ENCODE measurements at regions not wholly inside any gene's neighbourhood (a gene's known extent, or its start where the extent isn't known, plus 50 kb on each side); places are given as distances from the start of the nearest gene placed in this dataset.

- Histone ChIP-seq H3K4me3 (ENCODE audit: low read length) (no peak overlapping the region), H3K4me1 (ENCODE audit: insufficient read depth, low read length) (no peaks in the 10 kb centered on the region), H3K27ac (ENCODE audit: low read depth, low read length) (no peak overlapping the region), H3K36me3 (ENCODE audit: insufficient read depth, low read length) (no peaks in the 10 kb centered on the region), H3K9ac (ENCODE audit: low read depth, low read length) (no peak overlapping the region), H3K9me3 (ENCODE audit: insufficient read depth, low read depth, low read length) (0 out of 2 replicates have a peak, but pooled peaks cover 4% of the 10 kb centered on the region), H3K27me3 (ENCODE audit: insufficient read depth, low read length) (no peaks in the 10 kb centered on the region)
- WGBS, result 94% methylated on average over 9 of the region's 9 CpGs
Observed at GRCh38 chr2:217722883-217723472, 279.8 kb downstream of the TNS1 start.

- Histone ChIP-seq H3K4me3 (ENCODE audit: low read length) (no peak overlapping the region), H3K27me3 (ENCODE audit: insufficient read depth, low read length) (no peaks in the 10 kb centered on the region), H3K36me3 (ENCODE audit: insufficient read depth, low read length) (no peaks in the 10 kb centered on the region), H3K9me3 (ENCODE audit: insufficient read depth, low read depth, low read length) (0 out of 2 replicates have a peak, but pooled peaks cover 4% of the 10 kb centered on the region), H3K9ac (ENCODE audit: low read depth, low read length) (no peak overlapping the region), H3K4me1 (ENCODE audit: insufficient read depth, low read length) (no peaks in the 10 kb centered on the region), H3K27ac (ENCODE audit: low read depth, low read length) (no peak overlapping the region)
- WGBS, result 94% methylated on average over 10 of the region's 10 CpGs
Observed at GRCh38 chr2:217717646-217718045, 285.1 kb downstream of the TNS1 start.

GRCh38 chr2:217715484-217715883, 287.3 kb downstream of the TNS1 start:
- no peaks in the 10 kb centered on the region for H3K4me1 ChIP-seq (ENCODE audit: insufficient read depth, low read length)
- no peaks in the 10 kb centered on the region for H3K9me3 ChIP-seq (ENCODE audit: insufficient read depth, low read depth, low read length)
- H3K36me3 ChIP-seq (ENCODE audit: insufficient read depth, low read length), result no peaks in the 10 kb centered on the region
- 81% methylated on average over 1 of the region's 1 CpG for WGBS
- H3K27me3 ChIP-seq (ENCODE audit: insufficient read depth, low read length), result no peaks in the 10 kb centered on the region
- no peak overlapping the region for H3K27ac ChIP-seq (ENCODE audit: low read depth, low read length)
- H3K9ac ChIP-seq (ENCODE audit: low read depth, low read length), result no peak overlapping the region
- no peak overlapping the region for H3K4me3 ChIP-seq (ENCODE audit: low read length)

- Histone ChIP-seq H3K27me3 (ENCODE audit: insufficient read depth, low read length) (no peaks in the 10 kb centered on the region), H3K27ac (ENCODE audit: low read depth, low read length) (no peak overlapping the region; the same call in 1 of the 2 replicates), H3K9ac (ENCODE audit: low read depth, low read length) (no peak overlapping the region), H3K36me3 (ENCODE audit: insufficient read depth, low read length) (no peaks in the 10 kb centered on the region), H3K4me1 (ENCODE audit: insufficient read depth, low read length) (no peaks in the 10 kb centered on the region), H3K4me3 (ENCODE audit: low read length) (no peak overlapping the region), H3K9me3 (ENCODE audit: insufficient read depth, low read depth, low read length) (no peaks in the 10 kb centered on the region)
- WGBS, result 80% methylated on average over 10 of the region's 10 CpGs
Observed at GRCh38 chr2:217714287-217714751, 288.5 kb downstream of the TNS1 start.

GRCh38 chr2:217713395-217714286, 289.2 kb downstream of the TNS1 start:
- Histone ChIP-seq H3K27ac (ENCODE audit: low read depth, low read length) (no peak overlapping the region), H3K9ac (ENCODE audit: low read depth, low read length) (no peak overlapping the region), H3K4me1 (ENCODE audit: insufficient read depth, low read length) (no peaks in the 10 kb centered on the region), H3K36me3 (ENCODE audit: insufficient read depth, low read length) (no peaks in the 10 kb centered on the region), H3K9me3 (ENCODE audit: insufficient read depth, low read depth, low read length) (no peaks in the 10 kb centered on the region), H3K27me3 (ENCODE audit: insufficient read depth, low read length) (no peaks in the 10 kb centered on the region), H3K4me3 (ENCODE audit: low read length) (no peak overlapping the region)
- 51% methylated on average over 16 of the region's 16 CpGs for WGBS

GRCh38 chr2:217712431-217712830, 290.4 kb downstream of the TNS1 start:
- WGBS, result 90% methylated on average over 7 of the region's 7 CpGs
- no peaks in the 10 kb centered on the region for H3K36me3 ChIP-seq (ENCODE audit: insufficient read depth, low read length)
- H3K9me3 ChIP-seq (ENCODE audit: insufficient read depth, low read depth, low read length), result no peaks in the 10 kb centered on the region
- H3K4me1 ChIP-seq (ENCODE audit: insufficient read depth, low read length), result no peaks in the 10 kb centered on the region
- H3K27ac ChIP-seq (ENCODE audit: low read depth, low read length), result no peak overlapping the region
- no peak overlapping the region for H3K9ac ChIP-seq (ENCODE audit: low read depth, low read length)
- H3K27me3 ChIP-seq (ENCODE audit: insufficient read depth, low read length), result no peaks in the 10 kb centered on the region
- H3K4me3 ChIP-seq (ENCODE audit: low read length), result no peak overlapping the region

- 77% methylated on average over 4 of the region's 4 CpGs for WGBS
- Histone ChIP-seq H3K36me3 (ENCODE audit: insufficient read depth, low read length) (no peaks in the 10 kb centered on the region), H3K27ac (ENCODE audit: low read depth, low read length) (no peak overlapping the region), H3K4me1 (ENCODE audit: insufficient read depth, low read length) (no peaks in the 10 kb centered on the region), H3K27me3 (ENCODE audit: insufficient read depth, low read length) (no peaks in the 10 kb centered on the region), H3K9me3 (ENCODE audit: insufficient read depth, low read depth, low read length) (no peaks in the 10 kb centered on the region), H3K9ac (ENCODE audit: low read depth, low read length) (no peak overlapping the region), H3K4me3 (ENCODE audit: low read length) (no peak overlapping the region)
Observed at GRCh38 chr2:217711188-217711587, 291.6 kb downstream of the TNS1 start.

- Histone ChIP-seq H3K4me3 (ENCODE audit: low read length) (no peak overlapping the region), H3K36me3 (ENCODE audit: insufficient read depth, low read length) (no peaks in the 10 kb centered on the region), H3K27me3 (ENCODE audit: insufficient read depth, low read length) (no peaks in the 10 kb centered on the region), H3K9me3 (ENCODE audit: insufficient read depth, low read depth, low read length) (no peaks in the 10 kb centered on the region), H3K4me1 (ENCODE audit: insufficient read depth, low read length) (no peaks in the 10 kb centered on the region), H3K27ac (ENCODE audit: low read depth, low read length) (no peak overlapping the region), H3K9ac (ENCODE audit: low read depth, low read length) (no peak overlapping the region)
- 84% methylated on average over 1 of the region's 1 CpG for WGBS
Observed at GRCh38 chr2:217710211-217710765, 292.5 kb downstream of the TNS1 start.

GRCh38 chr2:217709478-217710210, 293.2 kb downstream of the TNS1 start:
- no peaks in the 10 kb centered on the region for H3K27me3 ChIP-seq (ENCODE audit: insufficient read depth, low read length)
- no peak overlapping the region for H3K9ac ChIP-seq (ENCODE audit: low read depth, low read length)
- H3K4me3 ChIP-seq (ENCODE audit: low read length), result no peak overlapping the region
- WGBS, result 93% methylated on average over 3 of the region's 3 CpGs
- H3K36me3 ChIP-seq (ENCODE audit: insufficient read depth, low read length), result no peaks in the 10 kb centered on the region
- H3K4me1 ChIP-seq (ENCODE audit: insufficient read depth, low read length), result no peaks in the 10 kb centered on the region
- no peaks in the 10 kb centered on the region for H3K9me3 ChIP-seq (ENCODE audit: insufficient read depth, low read depth, low read length)
- no peak overlapping the region for H3K27ac ChIP-seq (ENCODE audit: low read depth, low read length)

GRCh38 chr2:217707131-217707611, 295.6 kb downstream of the TNS1 start:
- Histone ChIP-seq H3K27me3 (ENCODE audit: insufficient read depth, low read length) (no peaks in the 10 kb centered on the region), H3K4me1 (ENCODE audit: insufficient read depth, low read length) (no peaks in the 10 kb centered on the region), H3K36me3 (ENCODE audit: insufficient read depth, low read length) (no peaks in the 10 kb centered on the region), H3K9me3 (ENCODE audit: insufficient read depth, low read depth, low read length) (no peaks in the 10 kb centered on the region), H3K27ac (ENCODE audit: low read depth, low read length) (no peak overlapping the region), H3K9ac (ENCODE audit: low read depth, low read length) (no peak overlapping the region), H3K4me3 (ENCODE audit: low read length) (no peak overlapping the region)
- 81% methylated on average over 4 of the region's 4 CpGs for WGBS
